GM21360 (cell line): ENCODE measurements at regions not wholly inside any gene's neighbourhood (a gene's known extent, or its start where the extent isn't known, plus 50 kb on each side); places are given as distances from the start of the nearest gene placed in this dataset.
"Not testable (repeated sequence)": the region's sequence is repeated elsewhere in the genome, so short reads cannot be mapped to it uniquely, and the experiment has no call there.

Experiments
- ATAC-seq: cut with Tn5 transposase; IDR thresholded peaks from one replicate; pipeline ENCODE4 v1.9.1; 2021; ENCODE audit warnings: mild to moderate bottlenecking, moderate library complexity; ENCODE audit not compliant: unreplicated experiment

GRCh38 chr1:223992456-223993246 is 121.3 kb upstream of the FBXO28 start:
- ATAC-seq = peak; percentile 100

- ATAC-seq = not testable (repeated sequence)
Measured at GRCh38 chr1:223991297-223991857, 122.5 kb upstream of the FBXO28 start.

- ATAC-seq = not testable (repeated sequence)
Measured at GRCh38 chr1:223961985-223962384, 116.2 kb upstream of the TP53BP2 start.

GRCh38 chr1:223952801-223953200 is 107.1 kb upstream of the TP53BP2 start:
- ATAC-seq = not testable (repeated sequence)

GRCh38 chr1:223951551-223951950 is 105.8 kb upstream of the TP53BP2 start:
- not testable (repeated sequence) for ATAC-seq

GRCh38 chr1:223949944-223950343 is 104.2 kb upstream of the TP53BP2 start:
- ATAC-seq = not testable (repeated sequence)

- ATAC-seq = not testable (repeated sequence)
Measured at GRCh38 chr1:223948041-223948440, 102.3 kb upstream of the TP53BP2 start.

- ATAC-seq = not testable (repeated sequence)
Measured at GRCh38 chr1:223936592-223936991, 90.8 kb upstream of the TP53BP2 start.

GRCh38 chr1:223931476-223931875 is 85.7 kb upstream of the TP53BP2 start:
- ATAC-seq = not testable (repeated sequence)

GRCh38 chr1:223920805-223921204 is 75.1 kb upstream of the TP53BP2 start:
- not testable (repeated sequence) for ATAC-seq

- ATAC-seq = not testable (repeated sequence)
Measured at GRCh38 chr1:223915476-223915875, 69.7 kb upstream of the TP53BP2 start.

- ATAC-seq = not testable (repeated sequence)
Measured at GRCh38 chr1:223913715-223914114, 68.0 kb upstream of the TP53BP2 start.

- ATAC-seq = not testable (repeated sequence)
Measured at GRCh38 chr1:223907943-223908587, 62.3 kb upstream of the TP53BP2 start.

- not testable (repeated sequence) for ATAC-seq
Measured at GRCh38 chr1:223903221-223903620, 57.5 kb upstream of the TP53BP2 start.

GRCh38 chr1:223899775-223900174 is 54.0 kb upstream of the TP53BP2 start:
- not testable (repeated sequence) for ATAC-seq

GRCh38 chr1:223897097-223897496 is 51.4 kb upstream of the TP53BP2 start:
- not testable (repeated sequence) for ATAC-seq

- not testable (repeated sequence) for ATAC-seq
Measured at GRCh38 chr1:223895950-223896349, 50.2 kb upstream of the TP53BP2 start.
